DOHH2 (cell line): ENCODE measurements at regions not wholly inside any gene's neighbourhood (a gene's known extent, or its start where the extent isn't known, plus 50 kb on each side); places are given as distances from the start of the nearest gene placed in this dataset.

Source experiments
- CTCF ChIP-seq: fragments of 200-600 bp; sonication (generic); IDR thresholded peaks from one replicate; pipeline ENCODE4 v1.5.1; 2014; ENCODE audit warnings: antibody characterized with exemption, mild to moderate bottlenecking, low read depth, low read length; ENCODE audit not compliant: poor library complexity, severe bottlenecking
- EZH2phosphoT487 ChIP-seq: fragments of 200-600 bp; sonication (generic); IDR thresholded peaks from 2 replicates; pipeline ENCODE4 v1.6.1; 2017; ENCODE audit warnings: borderline replicate concordance, mild to moderate bottlenecking, antibody characterized with exemption, low read length, moderate library complexity, mixed read lengths

GRCh38 chr13:37927561-37927960, 58.0 kb upstream of the TRPC4 start:
- TF ChIP-seq CTCF (no peak), EZH2phosphoT487 (no peak)
